PC-3 (cell line): ENCODE measurements at regions not wholly inside any gene's neighbourhood (a gene's known extent, or its start where the extent isn't known, plus 50 kb on each side); places are given as distances from the start of the nearest gene placed in this dataset.

Experiments used
- ATAC-seq: fragments of 200-7000 bp; cut with Tn5 transposase; 2 replicates; pipeline ENCODE4 v1.9.1; 2020; ENCODE audit warnings: mild to moderate bottlenecking, moderate library complexity
- BruUV-seq: library from RNA; stranded (reverse); fragments of 400-500 nt; replicated peaks from 2 replicates; lab custom pipeline; 2021; lab: Mats Ljungman, UMichigan
- CTCF ChIA-PET: fragments of 300-600 bp; sonication (Branson Sonifier 250); formaldehyde crosslinking; loops from one replicate; lab custom pipeline; 2022; ENCODE audit warnings: antibody characterized with exemption; lab: Charles Lee
- POLR2A ChIA-PET: fragments of 300-600 bp; sonication (Branson Sonifier 250); formaldehyde crosslinking; loops from one replicate; lab custom pipeline; 2022; ENCODE audit warnings: antibody characterized with exemption; ENCODE audit not compliant: unreplicated experiment; lab: Charles Lee
- DNase-seq: peaks from one replicate; pipeline ENCODE4 v3.0.0-alpha.2; 2015
- H2AFZ ChIP-seq: fragments of 300-600 bp; sonication (generic); 2 replicates; pipeline ENCODE4 v1.6.0; 2016; ENCODE audit warnings: antibody characterized with exemption, low read length
- H3F3A ChIP-seq: fragments of 300-600 bp; sonication (generic); one replicate; pipeline ENCODE4 v1.6.0; 2017; ENCODE audit warnings: antibody characterized with exemption, low read length, control low read depth, mild to moderate bottlenecking; ENCODE audit not compliant: unreplicated experiment
- H3K27ac ChIP-seq: fragments of 300-600 bp; sonication (generic); 2 replicates; pipeline ENCODE4 v1.5.1; 2016; ENCODE audit warnings: mild to moderate bottlenecking, low read length
- H3K27me3 ChIP-seq: fragments of 300-600 bp; sonication (generic); 2 replicates; pipeline ENCODE4 v1.6.1; 2016; ENCODE audit warnings: low read length, mixed read lengths
- H3K36me3 ChIP-seq: fragments of 300-600 bp; sonication (generic); 2 replicates; pipeline ENCODE4 v1.6.1; 2016; ENCODE audit warnings: low read depth, mixed run types, low read length, mixed read lengths
- H3K4me1 ChIP-seq: fragments of 300-600 bp; sonication (generic); 2 replicates; pipeline ENCODE4 v1.5.1; 2016; ENCODE audit warnings: low read length; ENCODE audit not compliant: insufficient read depth
- H3K4me2 ChIP-seq: fragments of 300-600 bp; sonication (generic); 2 replicates; pipeline ENCODE4 v1.6.0; 2016; ENCODE audit warnings: low read length
- H3K4me3 ChIP-seq: fragments of 300-600 bp; sonication (generic); 2 replicates; pipeline ENCODE4 v1.5.1; 2016; ENCODE audit warnings: mild to moderate bottlenecking, low read length, mixed read lengths
- H3K79me2 ChIP-seq: fragments of 300-600 bp; sonication (generic); 2 replicates; pipeline ENCODE4 v1.6.1; 2017; ENCODE audit warnings: low read length, mixed read lengths
- H3K9ac ChIP-seq: fragments of 300-600 bp; sonication (generic); 2 replicates; pipeline ENCODE4 v1.6.0; 2016; ENCODE audit warnings: mild to moderate bottlenecking, low read length
- H3K9me2 ChIP-seq: fragments of 300-600 bp; sonication (generic); replicated peaks from 2 replicates; pipeline ENCODE4 v1.6.1; 2016; ENCODE audit warnings: mixed run types, low read length, mixed read lengths
- H3K9me3 ChIP-seq: fragments of 300-600 bp; sonication (generic); 2 replicates; pipeline ENCODE4 v1.6.1; 2016; ENCODE audit warnings: low read length, mixed read lengths
- H4K20me1 ChIP-seq: fragments of 300-600 bp; sonication (generic); 2 replicates; pipeline ENCODE4 v1.6.1; 2016; ENCODE audit warnings: low read length, mixed read lengths
- CTCF ChIP-seq: fragments of 300-600 bp; sonication (generic); conservative IDR thresholded peaks from 2 replicates; pipeline ENCODE4 v1.5.1; 2017; ENCODE audit warnings: antibody characterized with exemption, low read depth, mild to moderate bottlenecking, low read length
- EZH2 ChIP-seq: fragments of 300-600 bp; sonication (generic); IDR thresholded peaks from one replicate; pipeline ENCODE4 v1.6.1; 2017; ENCODE audit warnings: antibody characterized with exemption, mild to moderate bottlenecking, low read length; ENCODE audit not compliant: unreplicated experiment
- EZH2phosphoT487 ChIP-seq: fragments of 300-600 bp; sonication (generic); IDR thresholded peaks from 2 replicates; pipeline ENCODE4 v1.6.1; 2018; ENCODE audit warnings: mild to moderate bottlenecking, antibody characterized with exemption, low read length, borderline replicate concordance
- intact Hi-C: fragments of 100-400 bp; cut with micrococcal nuclease; formaldehyde crosslinking; loops from 2 replicates; pipeline ENCODE4 v1.9.0; 2023

DNA sequence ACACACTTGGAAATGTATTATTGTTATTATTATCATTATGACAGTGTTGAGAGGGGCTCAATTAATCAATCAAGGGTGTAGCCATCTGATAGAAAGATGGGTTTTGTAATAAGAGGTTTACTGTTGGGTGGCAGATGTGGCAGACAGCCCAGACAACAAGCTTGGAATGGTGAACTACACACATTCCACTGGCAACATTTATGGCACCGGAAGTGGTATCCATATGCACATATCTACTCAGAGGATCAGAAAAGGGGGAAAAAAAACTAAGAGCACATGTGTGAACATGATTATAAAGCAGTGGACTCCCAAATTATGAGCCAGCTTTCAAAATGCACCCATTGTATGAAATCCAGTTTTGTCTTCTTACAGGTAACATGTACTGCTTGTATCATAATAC, 125.9 kb upstream of the ARX start:
- DNase-seq (no peak), ATAC-seq (no peak)
- H3K36me3 ChIP-seq = no peaks in the 10 kb centered on the region
- no peak overlapping the region for H3K27ac ChIP-seq
- no peak overlapping the region for H3K4me2 ChIP-seq
- H3K9me2 ChIP-seq = no peaks in the 10 kb centered on the region
- no TSS peak for BruUV-seq
- H3K9me3 ChIP-seq = no peaks in the 10 kb centered on the region
- H3K4me3 ChIP-seq = no peak overlapping the region
- no peaks in the 10 kb centered on the region for H3K79me2 ChIP-seq
- no peaks in the 10 kb centered on the region for H4K20me1 ChIP-seq
- intact Hi-C loops = loop anchor here (5.0 kb wide), 1 partner anchor 134 kb away; no protein-coding TSS in a partner anchor
- no peak overlapping the region for H2AFZ ChIP-seq
- TF ChIP-seq EZH2 = no peak
- no peak for TF ChIP-seq EZH2phosphoT487
- no peak for TF ChIP-seq CTCF
- no peaks in the 10 kb centered on the region for H3K27me3 ChIP-seq
- H3K9ac ChIP-seq = no peak overlapping the region
- CTCF ChIA-PET = no interaction called here
- H3F3A ChIP-seq = no peaks in the 10 kb centered on the region
- no peaks in the 10 kb centered on the region for H3K4me1 ChIP-seq
- POLR2A ChIA-PET = no interaction called here

- ChIA-PET CTCF (no interaction called here), POLR2A (no interaction called here)
- peak; percentile 35 for DNase-seq
- no peak overlapping the region for H3K9ac ChIP-seq
- no peaks in the 10 kb centered on the region for H4K20me1 ChIP-seq
- no TSS peak for BruUV-seq
- H3F3A ChIP-seq = no peaks in the 10 kb centered on the region
- H3K27ac ChIP-seq = no peak overlapping the region
- H3K36me3 ChIP-seq = no peaks in the 10 kb centered on the region
- TF ChIP-seq EZH2phosphoT487 (no peak), CTCF (no peak), EZH2 (no peak)
- intact Hi-C loops = no loop called here
- no peaks in the 10 kb centered on the region for H3K4me1 ChIP-seq
- no peaks in the 10 kb centered on the region for H3K9me2 ChIP-seq
- H3K4me2 ChIP-seq = no peak overlapping the region
- no peaks in the 10 kb centered on the region for H3K27me3 ChIP-seq
- H3K4me3 ChIP-seq = no peak overlapping the region
- ATAC-seq = no peak
- no peaks in the 10 kb centered on the region for H3K79me2 ChIP-seq
- H2AFZ ChIP-seq = no peak overlapping the region
- no peaks in the 10 kb centered on the region for H3K9me3 ChIP-seq
Observed at GRCh38 chrX:25131055-25131454, 115.3 kb upstream of the ARX start.

GRCh38 chrX:25130619-25131018, 114.9 kb upstream of the ARX start:
- H3K27me3 ChIP-seq = no peaks in the 10 kb centered on the region
- H3K27ac ChIP-seq = no peak overlapping the region
- no TSS peak for BruUV-seq
- no peaks in the 10 kb centered on the region for H3K79me2 ChIP-seq
- no peaks in the 10 kb centered on the region for H3K4me1 ChIP-seq
- ChIA-PET CTCF (no interaction called here), POLR2A (no interaction called here)
- H3K9me2 ChIP-seq = no peaks in the 10 kb centered on the region
- TF ChIP-seq EZH2 (no peak), CTCF (no peak), EZH2phosphoT487 (no peak)
- no peaks in the 10 kb centered on the region for H3K36me3 ChIP-seq
- no peak overlapping the region for H3K4me3 ChIP-seq
- H3K9me3 ChIP-seq = no peaks in the 10 kb centered on the region
- DNase-seq = no peak
- ATAC-seq = no peak
- intact Hi-C loops = no loop called here
- no peak overlapping the region for H3K9ac ChIP-seq
- no peaks in the 10 kb centered on the region for H3F3A ChIP-seq
- H4K20me1 ChIP-seq = no peaks in the 10 kb centered on the region
- H3K4me2 ChIP-seq = no peak overlapping the region
- H2AFZ ChIP-seq = no peak overlapping the region
